ENCODE measurements at regions not wholly inside any gene's neighbourhood (a gene's known extent, or its start where the extent isn't known, plus 50 kb on each side); places are given as distances from the start of the nearest gene placed in this dataset.

- peaks cover 6% of the 10 kb centered on the region for H3K36me3 Mint-ChIP-seq (ENCODE audit: low read depth)
- no peaks in the 10 kb centered on the region for H3K27me3 Mint-ChIP-seq (ENCODE audit: low read depth)
- DNase-seq (ENCODE audit: low spot score) = no peak
- H3K9me3 Mint-ChIP-seq = no peaks in the 10 kb centered on the region
- no peak overlapping the region for H3K27ac Mint-ChIP-seq
- peaks cover 12% of the 10 kb centered on the region for H3K4me1 Mint-ChIP-seq (ENCODE audit: low read depth)
- intact Hi-C loops (cut with micrococcal nuclease) = no loop called here
- H3K4me3 Mint-ChIP-seq (ENCODE audit: low read depth) = no peak overlapping the region
Measured at GRCh38 chr12:123100882-123101281, 50.0 kb downstream of the PITPNM2 start.

- Mint-ChIP-seq H3K4me3 (ENCODE audit: low read depth) (no peak overlapping the region), H3K27me3 (ENCODE audit: low read depth) (no peaks in the 10 kb centered on the region), H3K4me1 (ENCODE audit: low read depth) (peaks cover 8% of the 10 kb centered on the region), H3K36me3 (ENCODE audit: low read depth) (peaks cover 3% of the 10 kb centered on the region), H3K27ac (no peak overlapping the region), H3K9me3 (no peaks in the 10 kb centered on the region)
- no peak for DNase-seq (ENCODE audit: low spot score)
- intact Hi-C loops (cut with micrococcal nuclease) = no loop called here
Measured at GRCh38 chr12:123100450-123100849, 50.4 kb downstream of the PITPNM2 start.

GRCh38 chr12:123099560-123100192 lies 51.2 kb downstream of the PITPNM2 start:
- Mint-ChIP-seq H3K27me3 (ENCODE audit: low read depth) (no peaks in the 10 kb centered on the region), H3K36me3 (ENCODE audit: low read depth) (no peaks in the 10 kb centered on the region), H3K4me3 (ENCODE audit: low read depth) (no peak overlapping the region), H3K9me3 (no peaks in the 10 kb centered on the region), H3K4me1 (ENCODE audit: low read depth) (peaks cover 8% of the 10 kb centered on the region), H3K27ac (no peak overlapping the region)
- no peak for DNase-seq (ENCODE audit: low spot score)
- intact Hi-C loops (cut with micrococcal nuclease) = no loop called here

GRCh38 chr12:123098780-123099179 lies 52.1 kb downstream of the PITPNM2 start:
- no peak overlapping the region for H3K4me3 Mint-ChIP-seq (ENCODE audit: low read depth)
- H3K4me1 Mint-ChIP-seq (ENCODE audit: low read depth) = peaks cover 8% of the 10 kb centered on the region
- DNase-seq (ENCODE audit: low spot score) = no peak
- no peaks in the 10 kb centered on the region for H3K27me3 Mint-ChIP-seq (ENCODE audit: low read depth)
- no peaks in the 10 kb centered on the region for H3K36me3 Mint-ChIP-seq (ENCODE audit: low read depth)
- no peak overlapping the region for H3K27ac Mint-ChIP-seq
- intact Hi-C loops (cut with micrococcal nuclease) = no loop called here
- no peaks in the 10 kb centered on the region for H3K9me3 Mint-ChIP-seq

- Mint-ChIP-seq H3K4me1 (ENCODE audit: low read depth) (peaks cover 5% of the 10 kb centered on the region), H3K4me3 (ENCODE audit: low read depth) (no peak overlapping the region), H3K9me3 (no peaks in the 10 kb centered on the region), H3K27ac (no peak overlapping the region), H3K36me3 (ENCODE audit: low read depth) (no peaks in the 10 kb centered on the region), H3K27me3 (ENCODE audit: low read depth) (no peaks in the 10 kb centered on the region)
- intact Hi-C loops (cut with micrococcal nuclease) = no loop called here
- DNase-seq (ENCODE audit: low spot score) = no peak
Measured at GRCh38 chr12:123097561-123098084, 53.3 kb downstream of the PITPNM2 start.

GRCh38 chr12:123096741-123097140 lies 54.1 kb downstream of the PITPNM2 start:
- H3K4me3 Mint-ChIP-seq (ENCODE audit: low read depth) = no peak overlapping the region
- H3K27ac Mint-ChIP-seq = no peak overlapping the region
- no peaks in the 10 kb centered on the region for H3K27me3 Mint-ChIP-seq (ENCODE audit: low read depth)
- H3K9me3 Mint-ChIP-seq = no peaks in the 10 kb centered on the region
- intact Hi-C loops (cut with micrococcal nuclease) = no loop called here
- no peaks in the 10 kb centered on the region for H3K36me3 Mint-ChIP-seq (ENCODE audit: low read depth)
- DNase-seq (ENCODE audit: low spot score) = no peak
- H3K4me1 Mint-ChIP-seq (ENCODE audit: low read depth) = no peaks in the 10 kb centered on the region

- Mint-ChIP-seq H3K36me3 (ENCODE audit: low read depth) (no peaks in the 10 kb centered on the region), H3K4me3 (ENCODE audit: low read depth) (no peak overlapping the region), H3K27ac (no peak overlapping the region), H3K27me3 (ENCODE audit: low read depth) (no peaks in the 10 kb centered on the region), H3K9me3 (no peaks in the 10 kb centered on the region), H3K4me1 (ENCODE audit: low read depth) (no peaks in the 10 kb centered on the region)
- DNase-seq (ENCODE audit: low spot score) = no peak
- intact Hi-C loops (cut with micrococcal nuclease) = no loop called here
Measured at GRCh38 chr12:123096182-123096581, 54.7 kb downstream of the PITPNM2 start.

GRCh38 chr12:123095078-123095881 lies 55.6 kb downstream of the PITPNM2 start:
- H3K27me3 Mint-ChIP-seq (ENCODE audit: low read depth) = no peaks in the 10 kb centered on the region
- intact Hi-C loops (cut with micrococcal nuclease) = no loop called here

GRCh38 chr12:123094349-123095077 lies 56.4 kb downstream of the PITPNM2 start:
- H3K4me1 Mint-ChIP-seq (ENCODE audit: low read depth) = peaks cover 2% of the 10 kb centered on the region
- intact Hi-C loops (cut with micrococcal nuclease) = no loop called here
- H3K9me3 Mint-ChIP-seq = no peaks in the 10 kb centered on the region

More at GRCh38 chr12:123095078-123095881, 55.6 kb downstream of the PITPNM2 start:
- DNase-seq (ENCODE audit: low spot score) = no peak
- no peaks in the 10 kb centered on the region for H3K9me3 Mint-ChIP-seq
- H3K27ac Mint-ChIP-seq = no peak overlapping the region
- H3K4me1 Mint-ChIP-seq (ENCODE audit: low read depth) = no peaks in the 10 kb centered on the region
- H3K4me3 Mint-ChIP-seq (ENCODE audit: low read depth) = no peak overlapping the region
- H3K36me3 Mint-ChIP-seq (ENCODE audit: low read depth) = no peaks in the 10 kb centered on the region

GRCh38 chr12:123092866-123093265 lies 58.0 kb downstream of the PITPNM2 start:
- Mint-ChIP-seq H3K4me1 (ENCODE audit: low read depth) (peaks cover 5% of the 10 kb centered on the region), H3K27ac (no peak overlapping the region), H3K36me3 (ENCODE audit: low read depth) (no peaks in the 10 kb centered on the region), H3K9me3 (no peaks in the 10 kb centered on the region), H3K27me3 (ENCODE audit: low read depth) (no peaks in the 10 kb centered on the region), H3K4me3 (ENCODE audit: low read depth) (no peak overlapping the region)
- no peak for DNase-seq (ENCODE audit: low spot score)
- intact Hi-C loops (cut with micrococcal nuclease) = no loop called here

More at GRCh38 chr12:123094349-123095077, 56.4 kb downstream of the PITPNM2 start:
- Mint-ChIP-seq H3K36me3 (ENCODE audit: low read depth) (no peaks in the 10 kb centered on the region), H3K27ac (no peak overlapping the region), H3K27me3 (ENCODE audit: low read depth) (no peaks in the 10 kb centered on the region), H3K4me3 (ENCODE audit: low read depth) (no peak overlapping the region)
- no peak for DNase-seq (ENCODE audit: low spot score)

GRCh38 chr12:123091230-123092150 lies 59.4 kb downstream of the PITPNM2 start:
- H3K4me1 Mint-ChIP-seq (ENCODE audit: low read depth) = peaks cover 5% of the 10 kb centered on the region
- H3K36me3 Mint-ChIP-seq (ENCODE audit: low read depth) = no peaks in the 10 kb centered on the region
- H3K27me3 Mint-ChIP-seq (ENCODE audit: low read depth) = no peaks in the 10 kb centered on the region
- H3K4me3 Mint-ChIP-seq (ENCODE audit: low read depth) = no peak overlapping the region
- H3K9me3 Mint-ChIP-seq = no peaks in the 10 kb centered on the region
- H3K27ac Mint-ChIP-seq = no peak overlapping the region
- intact Hi-C loops (cut with micrococcal nuclease) = no loop called here
- no peak for DNase-seq (ENCODE audit: low spot score)
